GM12891 (cell line): ENCODE measurements at regions not wholly inside any gene's neighbourhood (a gene's known extent, or its start where the extent isn't known, plus 50 kb on each side); places are given as distances from the start of the nearest gene placed in this dataset.

ENCODE experiments used
- POLR2A ChIP-seq: IDR thresholded peaks from 2 replicates; pipeline ENCODE4 v1.6.1; 2011; ENCODE audit warnings: low read depth, low read length, control low read depth
- POLR2AphosphoS5 ChIP-seq: IDR thresholded peaks from 2 replicates; pipeline ENCODE4 v1.6.1; 2011; ENCODE audit warnings: low read depth, low read length, control low read depth
- POU2F2 ChIP-seq: IDR thresholded peaks from 2 replicates; pipeline ENCODE4 v1.6.1; 2011; ENCODE audit warnings: low read depth, mild to moderate bottlenecking, control low read depth, low read length, moderate library complexity
- SPI1 ChIP-seq: IDR thresholded peaks from 2 replicates; pipeline ENCODE4 v1.6.1; 2011; ENCODE audit warnings: low read depth, low read length, control low read depth
- TAF1 ChIP-seq: IDR thresholded peaks from 2 replicates; pipeline ENCODE4 v1.6.1; 2011; ENCODE audit warnings: low read depth, low read length, control low read depth

DNA sequence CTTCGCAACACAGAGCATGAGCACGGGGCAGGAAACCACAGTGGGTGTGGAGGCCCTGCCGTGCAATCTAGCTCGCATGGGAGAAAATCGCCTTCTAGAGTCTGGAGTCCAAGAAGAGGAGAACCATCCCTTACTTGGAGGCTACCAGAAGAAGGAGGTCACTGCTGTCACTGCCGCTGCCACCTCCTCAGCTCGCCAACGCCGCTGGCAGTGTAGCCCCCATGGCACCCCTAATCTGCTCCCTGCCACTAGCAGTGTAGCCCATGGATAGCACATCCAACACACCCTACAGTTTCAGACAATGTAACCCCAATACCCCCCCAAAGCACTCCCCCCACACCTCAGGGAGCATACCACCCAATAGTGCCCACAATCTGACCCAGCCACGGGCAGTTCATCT is 438.0 kb upstream of the ZNF337 start:
- no peak for TF ChIP-seq POLR2A
- no peak for TF ChIP-seq TAF1
- TF ChIP-seq POLR2AphosphoS5 = no peak
- no peak for TF ChIP-seq POU2F2
- TF ChIP-seq SPI1 = no peak
